SK-N-SH treated with all-trans-retinoic acid at 6 μM for 48 hours (cell line): ENCODE measurements at regions not wholly inside any gene's neighbourhood (a gene's known extent, or its start where the extent isn't known, plus 50 kb on each side); places are given as distances from the start of the nearest gene placed in this dataset.

Experiments
- ATAC-seq: fragments of 200-7000 bp; cut with Tn5 transposase; 3 replicates; pipeline ENCODE4 v1.9.1; 2020; ENCODE audit warnings: mild to moderate bottlenecking, moderate library complexity
- ARNTL ChIP-seq: fragments of 450-650 bp; formaldehyde crosslinking; IDR thresholded peaks from 2 replicates; pipeline ENCODE4 v1.5.0; 2020; ENCODE audit warnings: low read depth, mild to moderate bottlenecking, moderate library complexity, borderline replicate concordance
- BACH2 ChIP-seq: fragments of 250-450 bp; sonication (Bioruptor Pico); IDR thresholded peaks from 2 replicates; pipeline ENCODE4 v1.9.0; 2021; ENCODE audit warnings: mild to moderate bottlenecking, borderline replicate concordance
- CSDC2 ChIP-seq: fragments of 250-450 bp; sonication (Bioruptor Pico); IDR thresholded peaks from 2 replicates; pipeline ENCODE4 v1.5.0; 2020; ENCODE audit warnings: mild to moderate bottlenecking, moderate library complexity
- ESRRG ChIP-seq: fragments of 250-450 bp; sonication (Bioruptor Pico); IDR thresholded peaks from 2 replicates; pipeline ENCODE4 v1.6.1; 2021; ENCODE audit warnings: mild to moderate bottlenecking
- GLIS3 ChIP-seq: fragments of 250-450 bp; sonication (Bioruptor Pico); IDR thresholded peaks from 2 replicates; pipeline ENCODE4 v1.5.0; 2020; ENCODE audit warnings: mild to moderate bottlenecking, moderate library complexity
- ISL1 ChIP-seq: fragments of 250-450 bp; sonication (Bioruptor Pico); IDR thresholded peaks from 2 replicates; pipeline ENCODE4 v2.1.2; 2022; ENCODE audit warnings: mild to moderate bottlenecking, moderate library complexity
- OSR1 ChIP-seq: fragments of 250-450 bp; sonication (Bioruptor Pico); IDR thresholded peaks from 2 replicates; pipeline ENCODE4 v1.8.0; 2022; ENCODE audit warnings: moderate library complexity, mild to moderate bottlenecking, inconsistent platforms
- PPARA ChIP-seq: fragments of 250-450 bp; sonication (Bioruptor Pico); IDR thresholded peaks from 2 replicates; pipeline ENCODE4 v1.5.0; 2020; ENCODE audit warnings: mild to moderate bottlenecking, borderline replicate concordance
- SNAI2 ChIP-seq: fragments of 250-450 bp; sonication (Bioruptor Pico); IDR thresholded peaks from 2 replicates; pipeline ENCODE4 v1.5.0; 2020; ENCODE audit warnings: mild to moderate bottlenecking, moderate library complexity
- TCF4 ChIP-seq: fragments of 250-450 bp; sonication (Bioruptor Pico); IDR thresholded peaks from 2 replicates; pipeline ENCODE4 v1.8.0; 2021; ENCODE audit warnings: mild to moderate bottlenecking, moderate library complexity, borderline replicate concordance
- TOX ChIP-seq: fragments of 250-450 bp; sonication (Bioruptor Pico); IDR thresholded peaks from 2 replicates; pipeline ENCODE4 v1.8.0; 2021; ENCODE audit warnings: mild to moderate bottlenecking, moderate library complexity, borderline replicate concordance
- ZC3H10 ChIP-seq: fragments of 250-450 bp; sonication (Bioruptor Pico); IDR thresholded peaks from 2 replicates; pipeline ENCODE4 v1.5.1; 2021; ENCODE audit warnings: mild to moderate bottlenecking, moderate library complexity
- ZFP3 ChIP-seq: fragments of 250-450 bp; sonication (Bioruptor Pico); IDR thresholded peaks from 2 replicates; pipeline ENCODE4 v1.5.0; 2020; ENCODE audit warnings: mild to moderate bottlenecking, moderate library complexity
- ZFP30 ChIP-seq: fragments of 450-650 bp; formaldehyde crosslinking; IDR thresholded peaks from 2 replicates; pipeline ENCODE4 v1.5.0; 2022; ENCODE audit warnings: mild to moderate bottlenecking, moderate library complexity
- ZNF565 ChIP-seq: fragments of 450-650 bp; formaldehyde crosslinking; conservative IDR thresholded peaks from 2 replicates; pipeline ENCODE4 v1.5.0; 2020; ENCODE audit warnings: low read depth, mild to moderate bottlenecking, moderate library complexity
- ZNF70 ChIP-seq: fragments of 450-650 bp; formaldehyde crosslinking; IDR thresholded peaks from 2 replicates; pipeline ENCODE4 v1.5.0; 2020; ENCODE audit warnings: mild to moderate bottlenecking, moderate library complexity
- ZNF8 ChIP-seq: fragments of 450-650 bp; formaldehyde crosslinking; IDR thresholded peaks from 2 replicates; pipeline ENCODE4 v1.5.0; 2020; ENCODE audit warnings: mild to moderate bottlenecking, moderate library complexity
- TF ChIP-seq, protein P1 (sequence below): fragments of 250-450 bp; sonication (Bioruptor Pico); IDR thresholded peaks from 2 replicates; pipeline ENCODE4 v1.5.1; 2020; ENCODE audit warnings: low read depth, mild to moderate bottlenecking, moderate library complexity
- TF ChIP-seq, protein P2 (sequence below): fragments of 250-450 bp; sonication (Bioruptor Pico); IDR thresholded peaks from 2 replicates; pipeline ENCODE4 v1.8.0; 2020; ENCODE audit warnings: mild to moderate bottlenecking, moderate library complexity, borderline replicate concordance
- TF ChIP-seq, protein P3 (sequence below): fragments of 250-450 bp; sonication (Bioruptor Pico); IDR thresholded peaks from 2 replicates; pipeline ENCODE4 v1.5.0; 2020; ENCODE audit warnings: mild to moderate bottlenecking, moderate library complexity
- TF ChIP-seq, protein P4 (sequence below): fragments of 250-450 bp; sonication (Bioruptor Pico); IDR thresholded peaks from 2 replicates; pipeline ENCODE4 v1.5.1; 2021; ENCODE audit warnings: mild to moderate bottlenecking, moderate library complexity
- TF ChIP-seq, protein P5 (sequence below): fragments of 250-450 bp; sonication (Bioruptor Pico); IDR thresholded peaks from 2 replicates; pipeline ENCODE4 v1.8.0; 2021; ENCODE audit warnings: low read depth, mild to moderate bottlenecking, moderate library complexity, borderline replicate concordance

DNA sequence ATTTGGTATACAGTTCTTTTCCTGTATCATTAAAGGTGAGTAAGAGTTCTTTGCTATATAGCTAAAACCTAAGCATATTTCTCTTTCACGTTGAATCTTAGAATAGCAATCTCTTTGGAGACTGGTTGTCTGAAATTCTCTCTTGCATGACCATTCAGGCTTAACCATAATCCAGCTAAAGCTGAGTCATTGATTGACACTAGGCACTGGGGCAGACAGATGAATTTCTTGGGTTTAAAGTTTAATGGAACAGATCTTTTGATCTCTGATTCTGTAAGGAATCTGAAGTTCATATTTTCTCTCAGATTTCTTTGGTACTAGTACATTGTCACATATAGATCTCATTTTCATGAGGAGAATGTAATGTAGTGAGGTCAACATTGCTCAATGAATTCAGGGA, 397.3 kb upstream of the MIR17HG start:
- TF ChIP-seq, protein P1, sequence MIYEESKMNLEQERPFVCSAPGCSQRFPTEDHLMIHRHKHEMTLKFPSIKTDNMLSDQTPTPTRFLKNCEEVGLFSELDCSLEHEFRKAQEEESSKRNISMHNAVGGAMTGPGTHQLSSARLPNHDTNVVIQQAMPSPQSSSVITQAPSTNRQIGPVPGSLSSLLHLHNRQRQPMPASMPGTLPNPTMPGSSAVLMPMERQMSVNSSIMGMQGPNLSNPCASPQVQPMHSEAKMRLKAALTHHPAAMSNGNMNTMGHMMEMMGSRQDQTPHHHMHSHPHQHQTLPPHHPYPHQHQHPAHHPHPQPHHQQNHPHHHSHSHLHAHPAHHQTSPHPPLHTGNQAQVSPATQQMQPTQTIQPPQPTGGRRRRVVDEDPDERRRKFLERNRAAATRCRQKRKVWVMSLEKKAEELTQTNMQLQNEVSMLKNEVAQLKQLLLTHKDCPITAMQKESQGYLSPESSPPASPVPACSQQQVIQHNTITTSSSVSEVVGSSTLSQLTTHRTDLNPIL (CRISPR knock-in tag): no peak
- TF ChIP-seq ZNF70 (CRISPR knock-in tag): no peak
- no peak for TF ChIP-seq ZNF565 (CRISPR knock-in tag)
- TF ChIP-seq GLIS3 (CRISPR knock-in tag): no peak
- TF ChIP-seq ZFP3: no peak
- no peak for TF ChIP-seq ISL1 (CRISPR knock-in tag)
- TF ChIP-seq ZC3H10: no peak
- TF ChIP-seq, protein P2, sequence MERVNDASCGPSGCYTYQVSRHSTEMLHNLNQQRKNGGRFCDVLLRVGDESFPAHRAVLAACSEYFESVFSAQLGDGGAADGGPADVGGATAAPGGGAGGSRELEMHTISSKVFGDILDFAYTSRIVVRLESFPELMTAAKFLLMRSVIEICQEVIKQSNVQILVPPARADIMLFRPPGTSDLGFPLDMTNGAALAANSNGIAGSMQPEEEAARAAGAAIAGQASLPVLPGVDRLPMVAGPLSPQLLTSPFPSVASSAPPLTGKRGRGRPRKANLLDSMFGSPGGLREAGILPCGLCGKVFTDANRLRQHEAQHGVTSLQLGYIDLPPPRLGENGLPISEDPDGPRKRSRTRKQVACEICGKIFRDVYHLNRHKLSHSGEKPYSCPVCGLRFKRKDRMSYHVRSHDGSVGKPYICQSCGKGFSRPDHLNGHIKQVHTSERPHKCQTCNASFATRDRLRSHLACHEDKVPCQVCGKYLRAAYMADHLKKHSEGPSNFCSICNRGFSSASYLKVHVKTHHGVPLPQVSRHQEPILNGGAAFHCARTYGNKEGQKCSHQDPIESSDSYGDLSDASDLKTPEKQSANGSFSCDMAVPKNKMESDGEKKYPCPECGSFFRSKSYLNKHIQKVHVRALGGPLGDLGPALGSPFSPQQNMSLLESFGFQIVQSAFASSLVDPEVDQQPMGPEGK: no peak
- TF ChIP-seq ZFP30 (CRISPR knock-in tag): no peak
- TF ChIP-seq BACH2 (CRISPR knock-in tag): no peak
- TF ChIP-seq, protein P3, sequence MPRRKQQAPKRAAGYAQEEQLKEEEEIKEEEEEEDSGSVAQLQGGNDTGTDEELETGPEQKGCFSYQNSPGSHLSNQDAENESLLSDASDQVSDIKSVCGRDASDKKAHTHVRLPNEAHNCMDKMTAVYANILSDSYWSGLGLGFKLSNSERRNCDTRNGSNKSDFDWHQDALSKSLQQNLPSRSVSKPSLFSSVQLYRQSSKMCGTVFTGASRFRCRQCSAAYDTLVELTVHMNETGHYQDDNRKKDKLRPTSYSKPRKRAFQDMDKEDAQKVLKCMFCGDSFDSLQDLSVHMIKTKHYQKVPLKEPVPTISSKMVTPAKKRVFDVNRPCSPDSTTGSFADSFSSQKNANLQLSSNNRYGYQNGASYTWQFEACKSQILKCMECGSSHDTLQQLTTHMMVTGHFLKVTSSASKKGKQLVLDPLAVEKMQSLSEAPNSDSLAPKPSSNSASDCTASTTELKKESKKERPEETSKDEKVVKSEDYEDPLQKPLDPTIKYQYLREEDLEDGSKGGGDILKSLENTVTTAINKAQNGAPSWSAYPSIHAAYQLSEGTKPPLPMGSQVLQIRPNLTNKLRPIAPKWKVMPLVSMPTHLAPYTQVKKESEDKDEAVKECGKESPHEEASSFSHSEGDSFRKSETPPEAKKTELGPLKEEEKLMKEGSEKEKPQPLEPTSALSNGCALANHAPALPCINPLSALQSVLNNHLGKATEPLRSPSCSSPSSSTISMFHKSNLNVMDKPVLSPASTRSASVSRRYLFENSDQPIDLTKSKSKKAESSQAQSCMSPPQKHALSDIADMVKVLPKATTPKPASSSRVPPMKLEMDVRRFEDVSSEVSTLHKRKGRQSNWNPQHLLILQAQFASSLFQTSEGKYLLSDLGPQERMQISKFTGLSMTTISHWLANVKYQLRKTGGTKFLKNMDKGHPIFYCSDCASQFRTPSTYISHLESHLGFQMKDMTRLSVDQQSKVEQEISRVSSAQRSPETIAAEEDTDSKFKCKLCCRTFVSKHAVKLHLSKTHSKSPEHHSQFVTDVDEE (CRISPR knock-in tag): no peak
- TF ChIP-seq ARNTL (CRISPR knock-in tag): no peak
- TF ChIP-seq ESRRG: no peak
- no peak for TF ChIP-seq CSDC2
- TF ChIP-seq, protein P4, sequence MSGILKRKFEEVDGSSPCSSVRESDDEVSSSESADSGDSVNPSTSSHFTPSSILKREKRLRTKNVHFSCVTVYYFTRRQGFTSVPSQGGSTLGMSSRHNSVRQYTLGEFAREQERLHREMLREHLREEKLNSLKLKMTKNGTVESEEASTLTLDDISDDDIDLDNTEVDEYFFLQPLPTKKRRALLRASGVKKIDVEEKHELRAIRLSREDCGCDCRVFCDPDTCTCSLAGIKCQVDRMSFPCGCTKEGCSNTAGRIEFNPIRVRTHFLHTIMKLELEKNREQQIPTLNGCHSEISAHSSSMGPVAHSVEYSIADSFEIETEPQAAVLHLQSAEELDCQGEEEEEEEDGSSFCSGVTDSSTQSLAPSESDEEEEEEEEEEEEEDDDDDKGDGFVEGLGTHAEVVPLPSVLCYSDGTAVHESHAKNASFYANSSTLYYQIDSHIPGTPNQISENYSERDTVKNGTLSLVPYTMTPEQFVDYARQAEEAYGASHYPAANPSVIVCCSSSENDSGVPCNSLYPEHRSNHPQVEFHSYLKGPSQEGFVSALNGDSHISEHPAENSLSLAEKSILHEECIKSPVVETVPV (CRISPR knock-in tag): no peak
- TF ChIP-seq OSR1 (CRISPR knock-in tag): no peak
- no peak for TF ChIP-seq TCF4 (CRISPR knock-in tag)
- TF ChIP-seq PPARA (CRISPR knock-in tag): no peak
- TF ChIP-seq, protein P5, sequence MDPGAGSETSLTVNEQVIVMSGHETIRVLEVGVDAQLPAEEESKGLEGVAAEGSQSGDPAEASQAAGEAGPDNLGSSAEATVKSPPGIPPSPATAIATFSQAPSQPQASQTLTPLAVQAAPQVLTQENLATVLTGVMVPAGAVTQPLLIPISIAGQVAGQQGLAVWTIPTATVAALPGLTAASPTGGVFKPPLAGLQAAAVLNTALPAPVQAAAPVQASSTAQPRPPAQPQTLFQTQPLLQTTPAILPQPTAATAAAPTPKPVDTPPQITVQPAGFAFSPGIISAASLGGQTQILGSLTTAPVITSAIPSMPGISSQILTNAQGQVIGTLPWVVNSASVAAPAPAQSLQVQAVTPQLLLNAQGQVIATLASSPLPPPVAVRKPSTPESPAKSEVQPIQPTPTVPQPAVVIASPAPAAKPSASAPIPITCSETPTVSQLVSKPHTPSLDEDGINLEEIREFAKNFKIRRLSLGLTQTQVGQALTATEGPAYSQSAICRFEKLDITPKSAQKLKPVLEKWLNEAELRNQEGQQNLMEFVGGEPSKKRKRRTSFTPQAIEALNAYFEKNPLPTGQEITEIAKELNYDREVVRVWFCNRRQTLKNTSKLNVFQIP (CRISPR knock-in tag): no peak
- no peak for TF ChIP-seq TOX
- ATAC-seq: no peak

DNA sequence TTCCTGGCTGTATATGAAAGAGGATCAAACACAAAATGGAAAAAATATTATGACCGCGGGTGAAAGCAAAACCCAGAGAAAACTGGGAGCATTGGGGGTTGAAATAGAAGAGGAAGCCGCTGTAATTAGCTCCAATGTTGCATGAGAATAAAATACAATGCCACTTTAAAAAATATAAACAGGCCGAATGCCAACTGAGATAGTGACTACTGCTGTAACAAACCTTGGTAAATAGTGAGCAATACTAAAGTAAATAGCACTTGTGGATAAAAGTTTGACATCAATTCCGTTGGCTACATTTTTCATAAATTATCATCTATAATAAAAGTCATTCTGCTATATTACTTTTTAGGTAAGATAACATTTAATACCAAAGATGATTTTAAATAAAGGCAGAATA, 395.8 kb upstream of the MIR17HG start:
- TF ChIP-seq, protein P4 (CRISPR knock-in tag): no peak
- no peak for TF ChIP-seq ZNF8 (CRISPR knock-in tag)
- TF ChIP-seq, all 23 proteins: peak for 0
- ATAC-seq: no peak

DNA sequence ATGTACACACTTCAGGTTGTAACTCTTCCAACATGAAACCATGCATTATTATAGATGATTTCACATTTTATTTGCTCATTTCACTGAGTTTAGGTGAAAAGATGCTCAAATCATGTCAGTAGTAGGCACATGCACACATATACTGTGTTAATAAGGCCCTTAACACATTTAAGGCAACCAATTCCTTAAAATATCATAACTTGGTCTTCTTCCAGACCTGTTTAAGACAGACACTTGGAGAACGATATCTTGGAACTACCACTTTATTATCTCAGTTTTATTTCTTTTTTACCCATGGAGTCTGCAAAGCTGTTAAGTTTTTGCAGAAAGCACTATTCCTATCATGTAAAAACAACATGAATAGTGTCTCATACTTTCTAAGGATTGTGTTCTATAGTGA, 395.2 kb upstream of the MIR17HG start:
- ATAC-seq: no peak
- TF ChIP-seq ZC3H10 (no peak), OSR1 (CRISPR knock-in tag) (no peak), ESRRG (no peak), SNAI2 (CRISPR knock-in tag) (no peak)
- TF ChIP-seq, protein P3 (CRISPR knock-in tag): no peak
- TF ChIP-seq, protein P4 (CRISPR knock-in tag): no peak
- TF ChIP-seq, protein P2: no peak
